Bronchial epithelial cell (primary cell): ENCODE measurements at regions not wholly inside any gene's neighbourhood (a gene's known extent, or its start where the extent isn't known, plus 50 kb on each side); places are given as distances from the start of the nearest gene placed in this dataset.

Experiments
- DNase-seq: peaks from one replicate; pipeline ENCODE4 v3.0.0-alpha.2; 2010; ENCODE audit warnings: low read depth
- FAIRE-seq: peaks from 2 replicates; lab custom pipeline; 2011; peaks lifted over from hg19 to GRCh38; lab: Jason Lieb, UNC
- H3K27me3 ChIP-seq: 2 replicates; pipeline ENCODE4 v1.5.1; 2011; ENCODE audit warnings: low read length; ENCODE audit not compliant: control insufficient read depth, insufficient read depth
- H3K36me3 ChIP-seq: 2 replicates; pipeline ENCODE4 v1.5.1; 2011; ENCODE audit warnings: low read length; ENCODE audit not compliant: control insufficient read depth, insufficient read depth
- H3K4me3 ChIP-seq: 2 replicates; pipeline ENCODE4 v1.5.1; 2011; ENCODE audit warnings: mild to moderate bottlenecking, low read depth, low read length, control low read depth
- CTCF ChIP-seq: IDR thresholded peaks from 2 replicates; pipeline ENCODE4 v1.5.1; 2011; ENCODE audit warnings: mild to moderate bottlenecking, moderate library complexity, low read length, control low read depth, inconsistent platforms; ENCODE audit not compliant: insufficient read depth, severe bottlenecking

GRCh38 chr2:67706082-67706481 is 308.9 kb downstream of the ETAA1 start:
- FAIRE-seq, result no peak
- no peak for TF ChIP-seq CTCF

GRCh38 chr2:67707896-67708295 is 310.8 kb downstream of the ETAA1 start:
- no peak for FAIRE-seq
- H3K4me3 ChIP-seq, result no peak overlapping the region
- H3K36me3 ChIP-seq, result no peaks in the 10 kb centered on the region
- no peak for DNase-seq
- H3K27me3 ChIP-seq, result no peaks in the 10 kb centered on the region
- no peak for TF ChIP-seq CTCF

More at GRCh38 chr2:67706082-67706481, 308.9 kb downstream of the ETAA1 start:
- no peaks in the 10 kb centered on the region for H3K36me3 ChIP-seq
- no peaks in the 10 kb centered on the region for H3K27me3 ChIP-seq
- no peak overlapping the region for H3K4me3 ChIP-seq
- no peak for DNase-seq

- Histone ChIP-seq H3K36me3 (no peaks in the 10 kb centered on the region), H3K4me3 (no peak overlapping the region), H3K27me3 (no peaks in the 10 kb centered on the region)
- TF ChIP-seq CTCF, result no peak
- FAIRE-seq, result no peak
- DNase-seq, result no peak
Measured at GRCh38 chr2:67709835-67710234, 312.7 kb downstream of the ETAA1 start.

- no peaks in the 10 kb centered on the region for H3K27me3 ChIP-seq
- no peak for FAIRE-seq
- no peak for DNase-seq
- no peak for TF ChIP-seq CTCF
- no peak overlapping the region for H3K4me3 ChIP-seq
- no peaks in the 10 kb centered on the region for H3K36me3 ChIP-seq
Measured at GRCh38 chr2:67712484-67712883, 315.4 kb downstream of the ETAA1 start.

GRCh38 chr2:67713376-67713775 is 316.2 kb downstream of the ETAA1 start:
- FAIRE-seq (no peak), DNase-seq (peak; percentile 71)
- Histone ChIP-seq H3K27me3 (no peaks in the 10 kb centered on the region), H3K36me3 (no peaks in the 10 kb centered on the region), H3K4me3 (no peak overlapping the region)
- no peak for TF ChIP-seq CTCF

- no peak overlapping the region for H3K4me3 ChIP-seq
- FAIRE-seq (no peak), DNase-seq (peak; percentile 33)
- H3K36me3 ChIP-seq, result no peaks in the 10 kb centered on the region
- H3K27me3 ChIP-seq, result no peaks in the 10 kb centered on the region
- TF ChIP-seq CTCF, result no peak
Measured at GRCh38 chr2:67716895-67717396, 319.8 kb downstream of the ETAA1 start.
